H9 (cell line): ENCODE measurements at regions not wholly inside any gene's neighbourhood (a gene's known extent, or its start where the extent isn't known, plus 50 kb on each side); places are given as distances from the start of the nearest gene placed in this dataset.

Experiments
- DNase-seq: peaks from one replicate; pipeline ENCODE4 v3.0.0-alpha.2; 2017
- H2AFZ ChIP-seq: one replicate; pipeline ENCODE4 v1.6.1; 2013; ENCODE audit warnings: mild to moderate bottlenecking, low read length, control low read depth, moderate library complexity
- H2AK5ac ChIP-seq: 2 replicates; pipeline ENCODE4 v1.6.1; 2013; ENCODE audit warnings: low read length, control low read depth, mixed read lengths; ENCODE audit not compliant: insufficient read length
- H2BK120ac ChIP-seq: one replicate; pipeline ENCODE4 v1.6.1; 2013; ENCODE audit warnings: low read depth, mild to moderate bottlenecking, low read length, control low read depth, inconsistent platforms; ENCODE audit not compliant: poor library complexity, severe bottlenecking
- H2BK12ac ChIP-seq: 2 replicates; pipeline ENCODE4 v1.6.1; 2013; ENCODE audit warnings: low read length, control low read depth, mixed read lengths, low read depth; ENCODE audit not compliant: insufficient read length
- H2BK15ac ChIP-seq: 2 replicates; pipeline ENCODE4 v1.6.1; 2013; ENCODE audit warnings: low read depth, low read length, control low read depth
- H2BK20ac ChIP-seq: one replicate; pipeline ENCODE4 v1.6.1; 2013; ENCODE audit warnings: low read depth, mild to moderate bottlenecking, low read length, control low read depth, inconsistent platforms; ENCODE audit not compliant: poor library complexity, severe bottlenecking
- H2BK5ac ChIP-seq: 2 replicates; pipeline ENCODE4 v1.6.1; 2013; ENCODE audit warnings: low read length, control low read depth, mixed read lengths; ENCODE audit not compliant: insufficient read length
- H3K14ac ChIP-seq: 2 replicates; pipeline ENCODE4 v1.6.1; 2013; ENCODE audit warnings: low read length, control low read depth; ENCODE audit not compliant: insufficient read depth
- H3K18ac ChIP-seq: 2 replicates; pipeline ENCODE4 v1.6.1; 2013; ENCODE audit warnings: low read depth, mild to moderate bottlenecking, mixed read lengths, low read length, control low read depth; ENCODE audit not compliant: insufficient read length
- H3K23ac ChIP-seq: 2 replicates; pipeline ENCODE4 v1.6.1; 2013; ENCODE audit warnings: low read length, control low read depth, mixed read lengths, low read depth; ENCODE audit not compliant: insufficient read length
- H3K23me2 ChIP-seq: 2 replicates; pipeline ENCODE4 v1.6.1; 2013; ENCODE audit warnings: low read depth, mild to moderate bottlenecking, mixed read lengths, low read length, control low read depth; ENCODE audit not compliant: insufficient read length, poor library complexity, severe bottlenecking
- H3K27ac ChIP-seq: 2 replicates; pipeline ENCODE4 v1.5.1; 2013; ENCODE audit warnings: low read length, control low read depth, mixed read lengths, low read depth; ENCODE audit not compliant: insufficient read length
- H3K27me3 ChIP-seq: 2 replicates; pipeline ENCODE4 v1.6.1; 2013; ENCODE audit warnings: low read length, control low read depth, inconsistent platforms; ENCODE audit not compliant: insufficient read depth
- H3K4ac ChIP-seq: 2 replicates; pipeline ENCODE4 v1.6.1; 2013; ENCODE audit warnings: low read depth, mild to moderate bottlenecking, control low read depth, inconsistent platforms, low read length, moderate library complexity
- H3K4me1 ChIP-seq: 2 replicates; pipeline ENCODE4 v1.6.1; 2013; ENCODE audit warnings: low read length, control low read depth, inconsistent platforms; ENCODE audit not compliant: insufficient read depth
- H3K4me2 ChIP-seq: 2 replicates; pipeline ENCODE4 v1.6.1; 2013; ENCODE audit warnings: low read length, control low read depth, mixed read lengths; ENCODE audit not compliant: insufficient read length, insufficient read depth
- H3K56ac ChIP-seq: 2 replicates; pipeline ENCODE4 v1.6.1; 2013; ENCODE audit warnings: low read depth, mild to moderate bottlenecking, mixed read lengths, low read length, control low read depth; ENCODE audit not compliant: insufficient read length
- H3K79me1 ChIP-seq: 2 replicates; pipeline ENCODE4 v1.6.1; 2013; ENCODE audit warnings: low read depth, mild to moderate bottlenecking, moderate library complexity, low read length, control low read depth, inconsistent platforms; ENCODE audit not compliant: insufficient read depth, poor library complexity, severe bottlenecking
- H3K79me2 ChIP-seq: 2 replicates; pipeline ENCODE4 v1.6.1; 2013; ENCODE audit warnings: low read length, control low read depth, inconsistent platforms; ENCODE audit not compliant: insufficient read depth
- H3K9ac ChIP-seq: 2 replicates; pipeline ENCODE4 v1.6.1; 2013; ENCODE audit warnings: low read length, control low read depth, mixed read lengths; ENCODE audit not compliant: insufficient read length; ENCODE audit errors: extremely low read depth
- H3K9me3 ChIP-seq: one replicate; pipeline ENCODE4 v1.6.1; 2013; ENCODE audit warnings: low read depth, low read length, inconsistent platforms; ENCODE audit not compliant: control insufficient read depth
- H3T11ph ChIP-seq: one replicate; pipeline ENCODE4 v1.6.1; 2013; ENCODE audit warnings: mild to moderate bottlenecking, low read length, control low read depth, inconsistent platforms
- H4K20me1 ChIP-seq: one replicate; pipeline ENCODE4 v1.6.1; 2013; ENCODE audit not compliant: control insufficient read depth, insufficient read length, insufficient read depth
- H4K5ac ChIP-seq: 2 replicates; pipeline ENCODE4 v1.6.1; 2013; ENCODE audit warnings: low read depth, mild to moderate bottlenecking, mixed read lengths, low read length, control low read depth; ENCODE audit not compliant: insufficient read length
- H4K8ac ChIP-seq: replicated peaks from 2 replicates; pipeline ENCODE4 v1.6.1; 2013; ENCODE audit warnings: low read length, control low read depth, mixed read lengths, low read depth; ENCODE audit not compliant: insufficient read length
- H4K91ac ChIP-seq: 2 replicates; pipeline ENCODE4 v1.6.1; 2013; ENCODE audit warnings: low read depth, mild to moderate bottlenecking, moderate library complexity, mixed read lengths, low read length, control low read depth; ENCODE audit not compliant: insufficient read length
- H3K27ac Mint-ChIP-seq, 3 experiments: 2 replicates in 2 of 3; 3 replicates in 1 of 3; pipeline ENCODE4 v1.8.0; 2020 to 2021; ENCODE audit warnings: mixed read lengths in 3 of 3, mild to moderate bottlenecking in 1 of 3, moderate library complexity in 1 of 3
- H3K27me3 Mint-ChIP-seq: 2 replicates; pipeline ENCODE4 v1.8.0; 2021; ENCODE audit warnings: low read depth, mild to moderate bottlenecking, moderate library complexity, mixed read lengths
- H3K36me3 Mint-ChIP-seq, 3 experiments: 2 replicates in 2 of 3; 3 replicates in 1 of 3; pipeline ENCODE4 v1.8.0; 2020 to 2021; ENCODE audit warnings: low read depth in 3 of 3, mixed read lengths in 3 of 3; ENCODE audit not compliant: insufficient read depth in 1 of 3
- H3K4me1 Mint-ChIP-seq, 2 experiments: 2 replicates each; pipeline ENCODE4 v1.8.0; 2020; ENCODE audit warnings: mixed read lengths in 2 of 2
- H3K4me3 Mint-ChIP-seq, 2 experiments: 2 replicates in 1 of 2; 3 replicates in 1 of 2; pipeline ENCODE4 v1.8.0; 2020 to 2021; ENCODE audit warnings: mild to moderate bottlenecking in 2 of 2, mixed read lengths in 2 of 2, moderate library complexity in 1 of 2
- H3K9me3 Mint-ChIP-seq, 2 experiments: 2 replicates in 1 of 2; 3 replicates in 1 of 2; pipeline ENCODE4 v1.8.0; 2020; ENCODE audit warnings: mild to moderate bottlenecking in 2 of 2, mixed read lengths in 2 of 2, moderate library complexity in 1 of 2
- WGBS: extraction: QIAGEN DNeasy Blood & Tissue Kit; methylation state at CpG from one replicate; pipeline ENCODE4 v1.1.7; 2013; ENCODE audit warnings: missing lambda C conversion rate, low lambda C conversion rate, mixed read lengths; ENCODE audit not compliant: insufficient read length; ENCODE audit errors: extremely low coverage; 5-methylcytosine and 5-hydroxymethylcytosine counted together
- TF ChIP-seq, protein P1 (sequence below): fragments of 200-600 bp; sonication (generic); conservative IDR thresholded peaks from 3 replicates; pipeline ENCODE4 v1.8.0; 2021; ENCODE audit warnings: antibody characterized with exemption, mild to moderate bottlenecking

DNA sequence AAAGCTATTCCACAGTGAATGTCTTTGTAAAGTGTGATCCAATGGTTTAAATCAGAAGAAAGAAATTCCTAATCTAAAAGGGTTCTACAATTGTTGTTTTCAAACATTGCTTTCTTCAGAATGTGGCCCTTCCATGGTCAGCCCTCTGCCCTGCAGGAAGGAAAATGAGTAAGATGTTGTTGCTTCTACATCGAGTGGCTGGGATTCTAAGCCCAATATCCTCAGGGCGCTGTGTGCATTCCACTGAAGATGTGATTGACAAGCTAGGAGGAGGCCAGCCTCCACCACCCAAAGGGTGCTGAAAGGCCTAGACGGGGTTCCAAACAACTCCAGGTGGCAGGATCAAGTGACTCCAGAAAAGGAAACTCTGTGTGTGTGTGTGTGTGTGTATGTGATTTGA, 316.9 kb upstream of the TSHZ3 start:
- Histone ChIP-seq H2BK15ac (no peak overlapping the region), H2BK5ac (no peak overlapping the region), H3K18ac (no peak overlapping the region), H3K23me2 (no peaks in the 10 kb centered on the region), H3K14ac (no peak overlapping the region), H3K27me3 (no peaks in the 10 kb centered on the region), H4K5ac (no peak overlapping the region), H3K4ac (no peak overlapping the region), H4K20me1 (no peaks in the 10 kb centered on the region), H2BK120ac (no peak overlapping the region), H3K4me2 (no peak overlapping the region), H3K9ac (no peak overlapping the region), H2BK12ac (no peak overlapping the region), H2AFZ (no peak overlapping the region), H4K91ac (no peak overlapping the region), H3K27ac (no peak overlapping the region), H2AK5ac (no peak overlapping the region), H3K79me2 (no peaks in the 10 kb centered on the region), H3K9me3 (no peaks in the 10 kb centered on the region), H3K56ac (no peak overlapping the region), H3T11ph (no peak overlapping the region), H3K4me1 (no peaks in the 10 kb centered on the region), H3K23ac (no peak overlapping the region), H2BK20ac (no peak overlapping the region), H3K79me1 (no peaks in the 10 kb centered on the region), H4K8ac (no peak overlapping the region)
- Mint-ChIP-seq H3K9me3 (no peaks in the 10 kb centered on the region; a peak in 1 of 5 replicates), H3K4me3 (no peak overlapping the region), H3K27ac (peak overlapping the region in 1 of 3 experiments; percentile 62; a peak in 1 of 7 replicates), H3K27me3 (no peaks in the 10 kb centered on the region), H3K4me1 (peaks cover 8 to 9% of the 10 kb centered on the region in 2 experiments), H3K36me3 (no peaks in the 10 kb centered on the region; a peak in 1 of 7 replicates)
- TF ChIP-seq, protein P1, sequence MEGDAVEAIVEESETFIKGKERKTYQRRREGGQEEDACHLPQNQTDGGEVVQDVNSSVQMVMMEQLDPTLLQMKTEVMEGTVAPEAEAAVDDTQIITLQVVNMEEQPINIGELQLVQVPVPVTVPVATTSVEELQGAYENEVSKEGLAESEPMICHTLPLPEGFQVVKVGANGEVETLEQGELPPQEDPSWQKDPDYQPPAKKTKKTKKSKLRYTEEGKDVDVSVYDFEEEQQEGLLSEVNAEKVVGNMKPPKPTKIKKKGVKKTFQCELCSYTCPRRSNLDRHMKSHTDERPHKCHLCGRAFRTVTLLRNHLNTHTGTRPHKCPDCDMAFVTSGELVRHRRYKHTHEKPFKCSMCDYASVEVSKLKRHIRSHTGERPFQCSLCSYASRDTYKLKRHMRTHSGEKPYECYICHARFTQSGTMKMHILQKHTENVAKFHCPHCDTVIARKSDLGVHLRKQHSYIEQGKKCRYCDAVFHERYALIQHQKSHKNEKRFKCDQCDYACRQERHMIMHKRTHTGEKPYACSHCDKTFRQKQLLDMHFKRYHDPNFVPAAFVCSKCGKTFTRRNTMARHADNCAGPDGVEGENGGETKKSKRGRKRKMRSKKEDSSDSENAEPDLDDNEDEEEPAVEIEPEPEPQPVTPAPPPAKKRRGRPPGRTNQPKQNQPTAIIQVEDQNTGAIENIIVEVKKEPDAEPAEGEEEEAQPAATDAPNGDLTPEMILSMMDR: no peak
- no peak for DNase-seq
- WGBS: no CpG with 5 or more reads among the region's 3 CpGs
